ENCODE measurements at regions not wholly inside any gene's neighbourhood (a gene's known extent, or its start where the extent isn't known, plus 50 kb on each side); places are given as distances from the start of the nearest gene placed in this dataset.

DNA sequence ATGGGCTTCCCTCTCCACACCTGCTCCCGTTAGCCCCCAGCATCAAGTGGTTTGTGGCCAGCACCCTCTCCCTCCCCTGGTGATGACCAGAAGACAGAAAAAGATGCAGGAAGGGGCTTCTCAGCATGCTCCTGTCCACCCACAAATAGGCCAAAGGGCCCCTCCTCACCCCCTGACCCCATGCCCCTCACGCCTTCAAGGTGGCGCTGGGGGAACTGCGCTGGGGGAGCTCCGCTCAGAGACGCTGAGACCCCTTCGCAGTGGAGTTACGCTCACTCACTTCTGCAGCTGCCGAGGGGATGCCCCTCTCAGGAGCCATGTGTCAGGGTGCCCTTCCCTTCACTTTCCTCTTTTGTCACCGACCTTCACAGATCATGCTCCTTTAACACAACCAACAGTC is 92.0 kb downstream of the PSMB1 start:
- TF ChIP-seq POLR2AphosphoS5 (IDR thresholded peaks at IDR 0.05; ENCODE audit: borderline replicate concordance, low read depth, low read length): no peak
- TF ChIP-seq EZH2 (IDR thresholded peaks at IDR 0.05): no peak

All from SK-N-MC (cell line).